ENCODE measurements at regions not wholly inside any gene's neighbourhood (a gene's known extent, or its start where the extent isn't known, plus 50 kb on each side); places are given as distances from the start of the nearest gene placed in this dataset.
A peak's percentile ranks its signal among the peaks of the same experiment; 100 is the strongest.
"Not testable (repeated sequence)": the region's sequence is repeated elsewhere in the genome, so short reads cannot be mapped to it uniquely, and the experiment has no call there.

GRCh38 chr7:65613644-65614289, 240.1 kb downstream of the ZNF92 start:
- H3K4ac ChIP-seq (replicated peaks; ENCODE audit: insufficient read length, low read depth, low read length); H3K79me1 ChIP-seq (ENCODE audit: low read depth, low read length); H2AFZ ChIP-seq (ENCODE audit: low read length); CTCF ChIA-PET (ENCODE audit: partially characterized antibody); H4K5ac ChIP-seq (ENCODE audit: insufficient read length, low read depth, low read length); H3K23me2 ChIP-seq (ENCODE audit: low read depth, low read length); H2BK120ac ChIP-seq (replicated peaks; ENCODE audit: low read depth, low read length); H4K8ac ChIP-seq (ENCODE audit: extremely low read depth, insufficient read depth, low read length); H2BK5ac ChIP-seq (ENCODE audit: low read depth, low read length); H3K56ac ChIP-seq (replicated peaks; ENCODE audit: insufficient read length, low read depth, low read length); H4K20me1 ChIP-seq (replicated peaks in 1 of 2; ENCODE audit: control insufficient read depth in 1 of 2, insufficient read depth in 2 of 2, low read length in 2 of 2); H3K9ac ChIP-seq (replicated peaks in 1 of 4; ENCODE audit: extremely low read depth in 1 of 4, low read depth in 3 of 4, low read length in 3 of 4); DNase-seq (ENCODE audit: low read depth in 1 of 2, low spot score in 2 of 2); H3K27ac ChIP-seq (ENCODE audit: low read depth, low read length); H2BK15ac ChIP-seq (ENCODE audit: low read length); H3K79me2 ChIP-seq (ENCODE audit: control insufficient read depth in 1 of 2, insufficient read depth in 2 of 2, low read length in 2 of 2); H2AK5ac ChIP-seq (ENCODE audit: low read depth, low read length); H3K4me1 ChIP-seq (replicated peaks in 1 of 4; ENCODE audit: control insufficient read depth in 3 of 4, insufficient read depth in 4 of 4, low read length in 3 of 4); H3K18ac ChIP-seq (ENCODE audit: extremely low read depth, low read length); H2BK20ac ChIP-seq (ENCODE audit: low read length); H2BK12ac ChIP-seq (ENCODE audit: low read depth, low read length); H3K36me3 ChIP-seq (ENCODE audit: control insufficient read depth in 2 of 4, insufficient read depth in 4 of 4, low read length in 3 of 4); H3K27me3 ChIP-seq (replicated peaks in 1 of 4; ENCODE audit: control insufficient read depth in 3 of 4, extremely low read depth in 1 of 4, insufficient read depth in 3 of 4, low read length in 3 of 4); H3K4me2 ChIP-seq (ENCODE audit: insufficient read depth in 1 of 2, low read depth in 2 of 2, low read length in 2 of 2); H3K14ac ChIP-seq (ENCODE audit: insufficient read length); H3K4me3 ChIP-seq (ENCODE audit: extremely low read depth in 1 of 4, insufficient read depth in 2 of 4, low read depth in 3 of 4, low read length in 4 of 4); H4K91ac ChIP-seq (replicated peaks; ENCODE audit: insufficient read length, low read length); POLR2A ChIA-PET (ENCODE audit: partially characterized antibody); H3K9me3 ChIP-seq (ENCODE audit: insufficient read depth in 2 of 2, low read depth in 1 of 2, low read length in 1 of 2); H3K23ac ChIP-seq (ENCODE audit: insufficient read length): not testable (repeated sequence)
- FAIRE-seq = peak; percentile 99
- 62% methylated on average over 6 of the region's 6 CpGs; no CpG with 5 or more reads in 1 of the 2 experiments for WGBS, 2 experiments (ENCODE audit: extremely low coverage in 1 of 2, insufficient coverage in 1 of 2, insufficient read length in 1 of 2, insufficient replicate concordance in 2 of 2, low coverage in 1 of 2, low lambda C conversion rate in 2 of 2, missing lambda C conversion rate in 1 of 2)

- H3K36me3 ChIP-seq (ENCODE audit: control insufficient read depth in 2 of 4, insufficient read depth in 4 of 4, low read length in 3 of 4); CTCF ChIA-PET (ENCODE audit: partially characterized antibody); H2AK5ac ChIP-seq (ENCODE audit: low read depth, low read length); POLR2A ChIA-PET (ENCODE audit: partially characterized antibody); H3K9me3 ChIP-seq (ENCODE audit: insufficient read depth in 2 of 2, low read depth in 1 of 2, low read length in 1 of 2); H3K4ac ChIP-seq (replicated peaks; ENCODE audit: insufficient read length, low read depth, low read length); H4K91ac ChIP-seq (replicated peaks; ENCODE audit: insufficient read length, low read length); H3K79me1 ChIP-seq (ENCODE audit: low read depth, low read length); DNase-seq (ENCODE audit: low read depth in 1 of 2, low spot score in 2 of 2); H3K18ac ChIP-seq (ENCODE audit: extremely low read depth, low read length); H2AFZ ChIP-seq (ENCODE audit: low read length); H2BK20ac ChIP-seq (ENCODE audit: low read length); H2BK12ac ChIP-seq (ENCODE audit: low read depth, low read length); H2BK15ac ChIP-seq (ENCODE audit: low read length); H3K79me2 ChIP-seq (ENCODE audit: control insufficient read depth in 1 of 2, insufficient read depth in 2 of 2, low read length in 2 of 2); H2BK120ac ChIP-seq (replicated peaks; ENCODE audit: low read depth, low read length); H4K20me1 ChIP-seq (replicated peaks in 1 of 2; ENCODE audit: control insufficient read depth in 1 of 2, insufficient read depth in 2 of 2, low read length in 2 of 2); H3K56ac ChIP-seq (replicated peaks; ENCODE audit: insufficient read length, low read depth, low read length); H3K27ac ChIP-seq (ENCODE audit: low read depth, low read length); H3K4me2 ChIP-seq (ENCODE audit: insufficient read depth in 1 of 2, low read depth in 2 of 2, low read length in 2 of 2); H4K5ac ChIP-seq (ENCODE audit: insufficient read length, low read depth, low read length); H3K4me1 ChIP-seq (replicated peaks in 1 of 4; ENCODE audit: control insufficient read depth in 3 of 4, insufficient read depth in 4 of 4, low read length in 3 of 4); H3K23me2 ChIP-seq (ENCODE audit: low read depth, low read length); H2BK5ac ChIP-seq (ENCODE audit: low read depth, low read length); H3K14ac ChIP-seq (ENCODE audit: insufficient read length); H3K23ac ChIP-seq (ENCODE audit: insufficient read length); H4K8ac ChIP-seq (ENCODE audit: extremely low read depth, insufficient read depth, low read length); H3K27me3 ChIP-seq (replicated peaks in 1 of 4; ENCODE audit: control insufficient read depth in 3 of 4, extremely low read depth in 1 of 4, insufficient read depth in 3 of 4, low read length in 3 of 4); H3K4me3 ChIP-seq (ENCODE audit: extremely low read depth in 1 of 4, insufficient read depth in 2 of 4, low read depth in 3 of 4, low read length in 4 of 4); H3K9ac ChIP-seq (replicated peaks in 1 of 4; ENCODE audit: extremely low read depth in 1 of 4, low read depth in 3 of 4, low read length in 3 of 4); FAIRE-seq: not testable (repeated sequence)
- 92% methylated on average over 3 of the region's 3 CpGs; no CpG with 5 or more reads in 1 of the 2 experiments for WGBS, 2 experiments (ENCODE audit: extremely low coverage in 1 of 2, insufficient coverage in 1 of 2, insufficient read length in 1 of 2, insufficient replicate concordance in 2 of 2, low coverage in 1 of 2, low lambda C conversion rate in 2 of 2, missing lambda C conversion rate in 1 of 2)
These were observed 242.5 kb downstream of the ZNF92 start for GRCh38 chr7:65616111-65616510.

Data from H1 (cell line).